ENCODE measurements at regions not wholly inside any gene's neighbourhood (a gene's known extent, or its start where the extent isn't known, plus 50 kb on each side); places are given as distances from the start of the nearest gene placed in this dataset.

- no peak for TF ChIP-seq CTCF (conservative IDR thresholded peaks at IDR 0.05)
- no peak for TF ChIP-seq ZFX (IDR thresholded peaks at IDR 0.05)
Observed at GRCh38 chr4:24404281-24404680, 180.1 kb downstream of the DHX15 start.
